HG02763 (cell line): ENCODE measurements at regions not wholly inside any gene's neighbourhood (a gene's known extent, or its start where the extent isn't known, plus 50 kb on each side); places are given as distances from the start of the nearest gene placed in this dataset.
"Not testable (repeated sequence)": the region's sequence is repeated elsewhere in the genome, so short reads cannot be mapped to it uniquely, and the experiment has no call there.

Experiments
- ATAC-seq: cut with Tn5 transposase; IDR thresholded peaks from one replicate; pipeline ENCODE4 v1.9.1; 2021; ENCODE audit warnings: mild to moderate bottlenecking, moderate library complexity; ENCODE audit not compliant: unreplicated experiment

DNA sequence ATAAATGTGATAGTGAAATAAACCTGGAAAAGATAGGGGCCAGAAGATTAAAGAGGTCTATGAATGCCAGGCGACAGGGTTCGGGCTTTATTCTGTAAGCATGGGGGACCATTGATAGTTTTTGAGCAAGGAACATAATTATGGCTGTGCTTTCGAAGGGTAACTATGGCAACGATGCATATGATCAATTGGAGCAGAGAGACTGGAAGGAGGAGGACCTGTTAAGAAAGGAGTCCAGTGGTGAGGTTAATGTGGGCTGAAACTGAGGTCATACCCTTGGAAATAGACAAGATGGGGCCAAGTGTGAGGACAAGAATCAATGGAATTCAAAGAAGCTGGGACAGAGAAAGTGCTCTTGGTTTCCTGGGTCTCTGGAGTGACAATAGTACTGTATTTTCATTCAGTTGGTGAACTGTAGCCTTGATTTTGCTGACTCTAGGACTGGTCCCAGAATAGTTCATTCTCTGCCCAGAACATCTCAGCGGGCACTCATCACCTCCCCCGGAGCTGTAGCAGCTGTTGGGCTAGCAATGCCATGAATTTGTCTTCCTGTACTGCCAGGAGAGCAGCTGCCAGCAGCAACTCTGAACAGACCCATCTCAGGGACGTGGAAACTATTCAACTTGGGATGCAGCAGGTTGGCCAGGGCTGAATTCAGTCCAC, 108.4 kb downstream of the SRGAP2 start:
- not testable (repeated sequence) for ATAC-seq

GRCh38 chr1:206312274-206312665, 108.9 kb downstream of the SRGAP2 start:
- ATAC-seq, result not testable (repeated sequence)

GRCh38 chr1:206314951-206315636, 111.8 kb downstream of the SRGAP2 start:
- ATAC-seq, result not testable (repeated sequence)

GRCh38 chr1:206316901-206317300, 113.6 kb downstream of the SRGAP2 start:
- not testable (repeated sequence) for ATAC-seq

GRCh38 chr1:206317878-206318514, 114.7 kb downstream of the SRGAP2 start:
- not testable (repeated sequence) for ATAC-seq

GRCh38 chr1:206320227-206320626, 116.9 kb downstream of the SRGAP2 start:
- not testable (repeated sequence) for ATAC-seq

GRCh38 chr1:206326159-206326939, 123.0 kb downstream of the SRGAP2 start:
- not testable (repeated sequence) for ATAC-seq

GRCh38 chr1:206331597-206331996, 128.3 kb downstream of the SRGAP2 start:
- ATAC-seq, result not testable (repeated sequence)

GRCh38 chr1:206333316-206333715, 130.0 kb downstream of the SRGAP2 start:
- ATAC-seq, result not testable (repeated sequence)

DNA sequence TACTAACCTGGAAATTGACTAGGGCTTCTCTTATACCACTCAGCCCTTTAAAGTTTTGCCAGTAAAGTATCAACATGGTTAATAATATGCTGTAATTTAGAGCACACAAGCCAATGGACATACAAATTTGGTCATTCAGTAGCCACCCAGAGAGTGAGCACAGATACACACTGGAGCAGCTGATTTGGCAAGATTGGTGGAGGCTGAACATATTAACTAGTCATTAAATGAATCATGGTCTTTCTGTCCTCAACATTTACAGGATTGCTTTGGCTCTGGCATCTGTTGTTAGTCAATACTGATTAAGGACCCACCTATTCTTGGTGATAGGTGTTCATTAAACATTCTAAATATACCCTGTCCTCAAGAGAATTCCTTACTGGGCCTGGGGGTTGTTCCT, 130.6 kb downstream of the SRGAP2 start:
- ATAC-seq, result not testable (repeated sequence)

- not testable (repeated sequence) for ATAC-seq
These were observed 131.1 kb downstream of the SRGAP2 start for GRCh38 chr1:206334481-206334880.

- ATAC-seq, result not testable (repeated sequence)
These were observed 131.8 kb downstream of the SRGAP2 start for GRCh38 chr1:206335162-206335561.

- ATAC-seq, result not testable (repeated sequence)
These were observed 132.8 kb downstream of the SRGAP2 start for GRCh38 chr1:206335875-206336846.

- not testable (repeated sequence) for ATAC-seq
These were observed 133.3 kb upstream of the IKBKE start for GRCh38 chr1:206337024-206337423.

- not testable (repeated sequence) for ATAC-seq
These were observed 119.6 kb upstream of the IKBKE start for GRCh38 chr1:206350493-206351275.

- ATAC-seq, result not testable (repeated sequence)
These were observed 118.8 kb upstream of the IKBKE start for GRCh38 chr1:206351276-206352052.

DNA sequence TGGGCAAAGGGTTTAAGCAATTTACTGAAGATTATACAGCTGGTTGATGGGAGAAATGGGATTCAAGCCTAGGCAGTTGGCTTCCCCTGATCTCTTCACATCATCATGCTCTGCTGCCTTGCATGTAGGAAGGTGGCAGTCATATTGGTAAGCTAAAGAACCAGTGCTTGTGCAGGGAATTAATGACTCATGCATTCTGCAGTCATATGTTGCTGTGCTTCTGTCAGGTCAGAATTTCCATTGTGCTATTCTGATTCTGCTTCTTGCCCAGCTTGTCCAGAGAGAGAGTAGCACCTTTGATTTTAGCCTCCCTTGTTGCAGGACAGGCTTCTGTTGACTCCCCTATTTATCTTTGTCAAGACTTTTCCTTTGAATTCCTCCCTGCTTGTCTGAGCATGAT, 114.0 kb upstream of the IKBKE start:
- not testable (repeated sequence) for ATAC-seq

DNA sequence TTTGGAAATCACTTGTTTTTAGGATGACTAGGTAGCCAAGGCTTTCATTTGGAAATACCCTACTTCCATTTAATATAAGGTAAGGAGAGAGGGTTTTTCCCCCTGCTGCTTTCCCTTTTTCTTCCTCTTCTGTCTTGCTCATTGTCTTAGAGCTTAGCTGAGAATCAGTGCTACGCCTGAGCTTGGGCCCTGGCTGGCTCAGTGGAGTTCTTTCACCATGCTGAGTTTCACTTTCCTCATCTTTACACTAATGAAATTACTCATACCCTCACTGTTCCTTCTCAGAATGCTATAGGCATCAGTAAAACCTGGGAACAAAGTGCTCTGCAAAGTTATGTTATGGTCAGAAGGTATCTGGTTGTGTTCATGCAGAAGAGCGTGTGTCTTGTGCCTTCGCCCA, 112.3 kb upstream of the IKBKE start:
- ATAC-seq, result not testable (repeated sequence)
